Nephron progenitor cell (in vitro differentiated cells): ENCODE measurements at regions not wholly inside any gene's neighbourhood (a gene's known extent, or its start where the extent isn't known, plus 50 kb on each side); places are given as distances from the start of the nearest gene placed in this dataset.

Experiments
- DNase-seq: peaks from one replicate; pipeline ENCODE4 v3.0.0; 2021
- H3K27ac Mint-ChIP-seq: 2 replicates; pipeline ENCODE4 v1.8.0; 2021; ENCODE audit warnings: mild to moderate bottlenecking, moderate library complexity, mixed read lengths
- H3K27me3 Mint-ChIP-seq: 2 replicates; pipeline ENCODE4 v1.8.0; 2021; ENCODE audit warnings: mild to moderate bottlenecking, low read depth, mixed read lengths; ENCODE audit not compliant: poor library complexity
- H3K36me3 Mint-ChIP-seq: 2 replicates; pipeline ENCODE4 v1.8.0; 2021; ENCODE audit warnings: low read depth, mixed read lengths
- H3K4me1 Mint-ChIP-seq: 2 replicates; pipeline ENCODE4 v1.8.0; 2021; ENCODE audit warnings: mixed read lengths
- H3K4me3 Mint-ChIP-seq: 2 replicates; pipeline ENCODE4 v1.8.0; 2021; ENCODE audit warnings: mild to moderate bottlenecking, moderate library complexity, mixed read lengths
- H3K9me3 Mint-ChIP-seq: 2 replicates; pipeline ENCODE4 v1.8.0; 2021; ENCODE audit warnings: mild to moderate bottlenecking, moderate library complexity, mixed read lengths
- TF ChIP-seq, protein P1 (sequence below): fragments of 200-600 bp; sonication (generic); IDR thresholded peaks from 2 replicates; pipeline ENCODE4 v1.5.0; 2021; ENCODE audit warnings: antibody characterized with exemption

DNA sequence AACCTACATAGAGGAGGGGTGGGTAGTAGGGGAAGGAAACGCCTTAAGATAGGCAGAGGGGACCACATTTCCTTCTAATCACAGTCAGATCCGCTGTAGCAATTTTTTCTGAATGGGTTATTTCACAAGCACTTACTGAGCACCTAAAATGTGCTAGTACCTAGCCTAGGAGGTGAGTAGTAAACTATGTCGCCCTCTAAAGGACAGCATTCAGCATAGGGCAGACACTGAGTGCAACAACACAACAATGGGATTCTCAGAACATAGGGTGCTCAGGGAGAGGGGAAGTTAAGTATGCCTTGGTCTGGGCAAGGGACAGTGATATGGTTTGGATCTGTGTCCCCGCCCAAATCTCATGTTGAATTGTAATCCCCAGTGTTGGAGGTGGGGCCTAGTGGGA is 166.1 kb upstream of the RAB6C start:
- H3K9me3 Mint-ChIP-seq: peaks cover 26% of the 10 kb centered on the region
- H3K36me3 Mint-ChIP-seq: peaks cover 8% of the 10 kb centered on the region
- DNase-seq: no peak
- TF ChIP-seq, protein P1, sequence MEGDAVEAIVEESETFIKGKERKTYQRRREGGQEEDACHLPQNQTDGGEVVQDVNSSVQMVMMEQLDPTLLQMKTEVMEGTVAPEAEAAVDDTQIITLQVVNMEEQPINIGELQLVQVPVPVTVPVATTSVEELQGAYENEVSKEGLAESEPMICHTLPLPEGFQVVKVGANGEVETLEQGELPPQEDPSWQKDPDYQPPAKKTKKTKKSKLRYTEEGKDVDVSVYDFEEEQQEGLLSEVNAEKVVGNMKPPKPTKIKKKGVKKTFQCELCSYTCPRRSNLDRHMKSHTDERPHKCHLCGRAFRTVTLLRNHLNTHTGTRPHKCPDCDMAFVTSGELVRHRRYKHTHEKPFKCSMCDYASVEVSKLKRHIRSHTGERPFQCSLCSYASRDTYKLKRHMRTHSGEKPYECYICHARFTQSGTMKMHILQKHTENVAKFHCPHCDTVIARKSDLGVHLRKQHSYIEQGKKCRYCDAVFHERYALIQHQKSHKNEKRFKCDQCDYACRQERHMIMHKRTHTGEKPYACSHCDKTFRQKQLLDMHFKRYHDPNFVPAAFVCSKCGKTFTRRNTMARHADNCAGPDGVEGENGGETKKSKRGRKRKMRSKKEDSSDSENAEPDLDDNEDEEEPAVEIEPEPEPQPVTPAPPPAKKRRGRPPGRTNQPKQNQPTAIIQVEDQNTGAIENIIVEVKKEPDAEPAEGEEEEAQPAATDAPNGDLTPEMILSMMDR: no peak
- peaks cover 11% of the 10 kb centered on the region for H3K4me1 Mint-ChIP-seq
- no peak overlapping the region for H3K4me3 Mint-ChIP-seq
- peaks cover 12% of the 10 kb centered on the region for H3K27me3 Mint-ChIP-seq
- H3K27ac Mint-ChIP-seq: no peak overlapping the region

DNA sequence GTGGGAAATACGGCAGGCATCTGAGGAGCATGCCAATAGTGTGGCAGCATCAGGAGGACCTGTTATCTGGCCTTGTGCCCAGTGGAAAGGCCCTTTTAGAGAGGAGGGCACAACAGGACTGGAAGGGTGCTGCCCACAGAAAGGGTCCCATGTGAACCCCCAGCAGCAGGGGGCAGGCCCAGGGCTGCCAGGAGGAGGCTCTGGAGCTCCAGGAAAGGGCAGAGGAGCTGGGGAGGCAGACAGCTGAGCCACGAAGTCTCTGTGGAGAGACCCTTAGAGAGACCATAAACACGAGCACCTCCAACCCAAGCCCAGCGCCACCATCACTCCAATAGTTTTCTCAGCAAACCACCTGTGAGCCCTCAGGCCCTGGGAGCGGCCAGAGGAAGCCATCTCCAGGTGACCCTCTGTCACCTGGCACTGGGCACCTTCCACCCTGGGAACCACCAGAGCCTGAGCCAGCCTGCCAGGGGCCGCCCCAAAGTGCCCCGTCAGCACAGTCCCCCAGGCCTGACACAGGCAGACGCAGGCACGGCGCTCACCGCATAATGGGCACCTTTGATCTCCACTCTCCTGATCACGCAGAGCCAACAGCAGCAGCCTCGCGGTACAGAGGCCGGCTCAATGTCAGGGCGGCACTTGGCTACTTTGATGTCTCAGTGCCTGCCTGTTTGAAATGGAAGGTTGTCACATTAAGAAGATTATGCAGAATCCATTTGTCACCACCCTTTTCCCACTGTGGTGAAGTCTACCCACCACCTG is 162.5 kb upstream of the RAB6C start:
- TF ChIP-seq, protein P1: no peak
- Mint-ChIP-seq H3K27ac (no peak overlapping the region), H3K9me3 (peaks cover 26% of the 10 kb centered on the region), H3K27me3 (peaks cover 8% of the 10 kb centered on the region), H3K4me1 (peaks cover 11% of the 10 kb centered on the region), H3K36me3 (peaks cover 8% of the 10 kb centered on the region), H3K4me3 (no peak overlapping the region)
- no peak for DNase-seq

- no peak overlapping the region for H3K27ac Mint-ChIP-seq
- H3K27me3 Mint-ChIP-seq: peaks cover 5% of the 10 kb centered on the region
- TF ChIP-seq, protein P1: no peak
- H3K36me3 Mint-ChIP-seq: peaks cover 3% of the 10 kb centered on the region
- DNase-seq: no peak
- H3K4me3 Mint-ChIP-seq: no peak overlapping the region
- H3K9me3 Mint-ChIP-seq: peaks cover 14% of the 10 kb centered on the region
- no peaks in the 10 kb centered on the region for H3K4me1 Mint-ChIP-seq
These were observed 159.6 kb upstream of the RAB6C start for GRCh38 chr2:129819855-129820254.

DNA sequence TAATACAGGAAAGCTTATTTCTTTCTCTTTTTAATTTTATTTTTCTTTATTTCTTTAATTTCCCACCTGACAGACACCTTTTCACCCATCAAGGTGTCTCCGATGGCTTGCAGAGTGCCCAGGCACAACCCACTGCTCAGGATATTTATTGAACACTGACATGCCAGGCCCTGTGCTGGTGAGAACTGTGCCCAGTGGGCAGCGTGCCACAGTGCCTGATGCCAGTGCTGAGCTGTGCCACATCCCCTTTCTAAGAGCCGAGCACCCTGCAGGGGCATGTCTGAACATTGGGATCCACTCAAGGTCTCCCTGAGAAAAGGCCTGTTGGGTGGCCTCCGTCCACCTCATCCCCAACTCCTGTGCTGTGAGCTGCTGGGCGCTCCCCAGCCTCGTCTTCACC is 158.6 kb upstream of the RAB6C start:
- Mint-ChIP-seq H3K36me3 (no peaks in the 10 kb centered on the region), H3K27me3 (peaks cover 2% of the 10 kb centered on the region), H3K4me3 (no peak overlapping the region), H3K27ac (no peak overlapping the region), H3K9me3 (peaks cover 4% of the 10 kb centered on the region), H3K4me1 (no peaks in the 10 kb centered on the region)
- TF ChIP-seq, protein P1: no peak
- no peak for DNase-seq

DNA sequence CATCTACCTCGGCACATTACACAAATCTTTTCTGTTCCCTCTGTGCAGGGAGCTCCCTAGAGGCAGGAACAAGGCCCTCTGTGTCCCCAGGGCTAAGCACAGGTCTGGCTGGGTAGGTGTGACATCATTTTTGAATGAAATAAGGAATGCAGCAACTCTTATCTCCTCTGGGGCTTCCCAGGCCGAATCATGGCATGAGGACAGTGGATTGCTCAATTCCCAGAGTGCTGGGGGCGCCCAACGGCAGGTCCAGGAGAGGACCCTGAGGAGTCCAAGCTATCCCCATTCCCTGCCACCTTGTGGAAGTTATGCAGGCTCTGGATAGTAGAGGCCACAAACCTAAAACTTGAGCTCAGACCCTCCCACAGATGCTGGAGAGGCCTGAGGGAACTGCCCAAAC is 158.0 kb upstream of the RAB6C start:
- DNase-seq: no peak
- TF ChIP-seq, protein P1: no peak
- Mint-ChIP-seq H3K27me3 (peaks cover 1% of the 10 kb centered on the region), H3K27ac (no peak overlapping the region), H3K36me3 (no peaks in the 10 kb centered on the region), H3K4me1 (peaks cover under 1% of the 10 kb centered on the region), H3K9me3 (no peaks in the 10 kb centered on the region), H3K4me3 (no peak overlapping the region)

GRCh38 chr2:129823044-129823443 is 156.4 kb upstream of the RAB6C start:
- Mint-ChIP-seq H3K36me3 (no peaks in the 10 kb centered on the region), H3K27me3 (peaks cover 3% of the 10 kb centered on the region), H3K4me1 (peaks cover 14% of the 10 kb centered on the region), H3K27ac (no peak overlapping the region), H3K9me3 (no peaks in the 10 kb centered on the region), H3K4me3 (no peak overlapping the region)
- TF ChIP-seq, protein P1: no peak
- no peak for DNase-seq
